Kidney (tissue), 13 donors: ENCODE measurements at regions not wholly inside any gene's neighbourhood (a gene's known extent, or its start where the extent isn't known, plus 50 kb on each side); places are given as distances from the start of the nearest gene placed in this dataset.

Experiments used
- DNase-seq, 5 donors: peaks; one replicate each; pipeline ENCODE4 v3.0.0-alpha.2; 2013 to 2020
- FAIRE-seq: peaks from 2 replicates; lab custom pipeline; 2012; peaks lifted over from hg19 to GRCh38; lab: Jason Lieb, UNC
- H3K27ac ChIP-seq, 2 donors: one replicate each; pipeline ENCODE4 v1.7.0; 2013; ENCODE audit warnings: low read depth in 2 of 2, low read length in 2 of 2, inconsistent platforms in 1 of 2
- H3K27me3 ChIP-seq: one replicate; pipeline ENCODE4 v1.7.1; 2013; ENCODE audit warnings: low read length, inconsistent platforms; ENCODE audit not compliant: control insufficient read depth, insufficient read depth
- H3K36me3 ChIP-seq, 3 donors: one replicate each; pipeline versions ENCODE4 v1.7.0 to v1.7.1; 2013; ENCODE audit warnings: low read length in 3 of 3, control low read depth in 1 of 3, inconsistent platforms in 1 of 3; ENCODE audit not compliant: insufficient read depth in 3 of 3, control insufficient read depth in 2 of 3
- H3K4me1 ChIP-seq, 3 donors: one replicate each; pipeline versions ENCODE4 v1.7.0 to v1.7.1; 2013; ENCODE audit warnings: low read length in 3 of 3, inconsistent platforms in 1 of 3, low read depth in 1 of 3; ENCODE audit not compliant: control insufficient read depth in 2 of 3, insufficient read depth in 2 of 3
- H3K4me3 ChIP-seq, 3 donors: one replicate each; pipeline versions ENCODE4 v1.7.0 to v1.8.1; 2013; ENCODE audit warnings: low read length in 3 of 3, control low read depth in 1 of 3, inconsistent platforms in 1 of 3
- H3K9ac ChIP-seq, 3 donors: one replicate each; pipeline versions ENCODE4 v1.7.0 to v1.7.1; 2013; ENCODE audit warnings: low read length in 3 of 3, control low read depth in 1 of 3, inconsistent platforms in 1 of 3
- H3K9me3 ChIP-seq, 3 donors: one replicate each; pipeline versions ENCODE4 v1.7.0 to v1.7.1; 2013; ENCODE audit warnings: low read length in 3 of 3, control low read depth in 1 of 3, inconsistent platforms in 1 of 3; ENCODE audit not compliant: control insufficient read depth in 2 of 3, insufficient read depth in 1 of 3
- intact Hi-C: fragments of 100-400 bp; cut with DNase I; formaldehyde crosslinking; loops from one replicate; pipeline ENCODE4 v1.11.1; 2022
- TF ChIP-seq, protein P1 (sequence below): IDR thresholded peaks from 3 replicates; pipeline ENCODE4 v1.5.1; 2012; ENCODE audit warnings: mild to moderate bottlenecking, moderate library complexity, borderline replicate concordance; ENCODE audit not compliant: insufficient read depth; ENCODE audit errors: extremely low read depth
- donor health status: control.
- donor health status: control.
- donor health status: control.
- donor health status: control.
- donor health status: control.
- donor health status: DM: yes; HTN: yes; CAD: no.
- donor health status: Normal renal cell carcinoma (clear cell type).

DNA sequence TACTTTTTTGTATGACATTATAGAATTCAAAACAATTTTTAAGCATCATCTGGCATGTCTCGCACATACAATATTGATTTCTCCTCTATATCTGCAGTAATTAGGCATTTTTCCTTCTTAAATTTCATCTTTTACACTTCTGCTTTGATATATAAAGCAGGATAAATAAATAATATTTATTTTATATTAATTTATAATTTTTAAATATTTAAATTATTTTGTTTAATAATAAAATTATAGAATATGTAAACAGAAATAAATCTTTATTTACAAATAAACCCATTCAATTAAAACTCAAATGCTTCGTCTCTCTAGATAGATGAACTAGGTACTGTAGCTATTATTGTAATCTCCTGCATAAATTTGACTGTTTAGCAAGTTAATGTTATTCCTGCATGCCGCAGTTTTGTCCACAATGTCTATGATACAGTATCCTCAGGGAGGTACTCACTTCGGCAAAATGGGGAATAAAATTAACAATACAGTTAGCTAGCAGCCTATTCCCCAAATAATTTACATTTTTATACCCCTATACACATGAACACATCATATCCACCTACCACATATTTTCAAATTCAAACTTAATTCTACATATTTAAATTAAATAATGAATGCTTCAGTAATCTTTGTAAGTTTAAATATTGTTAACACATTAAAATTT, 473.6 kb upstream of the SLC10A2 start:
- no peak for DNase-seq
- H3K27ac ChIP-seq: no peak overlapping the region
- no peaks in the 10 kb centered on the region for H3K4me1 ChIP-seq
- H3K27me3 ChIP-seq: no peaks in the 10 kb centered on the region
- peaks cover 0 to 4% (median 0%) of the 10 kb centered on the region in 3 donors for H3K9me3 ChIP-seq
- FAIRE-seq: peak; percentile 27
- H3K4me3 ChIP-seq: no peak overlapping the region
- no peaks in the 10 kb centered on the region for H3K36me3 ChIP-seq
- no peak overlapping the region for H3K9ac ChIP-seq
- intact Hi-C loops: no loop called here
- TF ChIP-seq, protein P1, sequence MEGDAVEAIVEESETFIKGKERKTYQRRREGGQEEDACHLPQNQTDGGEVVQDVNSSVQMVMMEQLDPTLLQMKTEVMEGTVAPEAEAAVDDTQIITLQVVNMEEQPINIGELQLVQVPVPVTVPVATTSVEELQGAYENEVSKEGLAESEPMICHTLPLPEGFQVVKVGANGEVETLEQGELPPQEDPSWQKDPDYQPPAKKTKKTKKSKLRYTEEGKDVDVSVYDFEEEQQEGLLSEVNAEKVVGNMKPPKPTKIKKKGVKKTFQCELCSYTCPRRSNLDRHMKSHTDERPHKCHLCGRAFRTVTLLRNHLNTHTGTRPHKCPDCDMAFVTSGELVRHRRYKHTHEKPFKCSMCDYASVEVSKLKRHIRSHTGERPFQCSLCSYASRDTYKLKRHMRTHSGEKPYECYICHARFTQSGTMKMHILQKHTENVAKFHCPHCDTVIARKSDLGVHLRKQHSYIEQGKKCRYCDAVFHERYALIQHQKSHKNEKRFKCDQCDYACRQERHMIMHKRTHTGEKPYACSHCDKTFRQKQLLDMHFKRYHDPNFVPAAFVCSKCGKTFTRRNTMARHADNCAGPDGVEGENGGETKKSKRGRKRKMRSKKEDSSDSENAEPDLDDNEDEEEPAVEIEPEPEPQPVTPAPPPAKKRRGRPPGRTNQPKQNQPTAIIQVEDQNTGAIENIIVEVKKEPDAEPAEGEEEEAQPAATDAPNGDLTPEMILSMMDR: no peak

- no peak overlapping the region for H3K9ac ChIP-seq
- H3K27me3 ChIP-seq: no peaks in the 10 kb centered on the region
- no peak overlapping the region for H3K27ac ChIP-seq
- no peak for FAIRE-seq
- no peaks in the 10 kb centered on the region for H3K4me1 ChIP-seq
- TF ChIP-seq, protein P1: no peak
- H3K9me3 ChIP-seq: no peaks in the 10 kb centered on the region
- no peaks in the 10 kb centered on the region for H3K36me3 ChIP-seq
- intact Hi-C loops: no loop called here
- no peak overlapping the region for H3K4me3 ChIP-seq
- peak in 4 of 5 donors; percentile 56 to 82 (median 77) for DNase-seq
Measured at GRCh38 chr13:103539265-103539664, 473.0 kb upstream of the SLC10A2 start.

- no peak overlapping the region for H3K9ac ChIP-seq
- TF ChIP-seq, protein P1: no peak
- H3K9me3 ChIP-seq: no peaks in the 10 kb centered on the region
- H3K4me1 ChIP-seq: no peaks in the 10 kb centered on the region
- H3K36me3 ChIP-seq: no peaks in the 10 kb centered on the region
- no peak for FAIRE-seq
- no peak for DNase-seq
- no peak overlapping the region for H3K27ac ChIP-seq
- intact Hi-C loops: no loop called here
- H3K27me3 ChIP-seq: no peaks in the 10 kb centered on the region
- H3K4me3 ChIP-seq: no peak overlapping the region
Measured at GRCh38 chr13:103537616-103538015, 471.4 kb upstream of the SLC10A2 start.

DNA sequence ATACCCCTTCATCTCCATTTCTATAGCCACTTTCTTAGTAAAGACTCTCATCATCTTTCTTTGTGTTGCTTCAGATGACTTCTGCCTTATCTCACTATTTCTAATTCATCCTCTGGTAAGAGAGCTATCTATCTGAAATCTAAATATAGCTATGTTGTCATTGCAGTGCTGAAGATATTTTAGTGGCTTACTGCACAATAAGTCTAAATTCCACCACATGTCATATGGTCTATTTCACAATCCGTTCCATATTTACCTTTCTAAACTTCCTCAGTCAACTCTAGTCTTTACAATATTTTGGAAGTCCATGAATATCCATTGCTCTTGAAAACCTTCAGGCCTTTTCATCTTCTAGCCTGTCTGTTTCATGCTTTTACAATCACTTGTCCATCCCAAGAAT, 465.1 kb upstream of the SLC10A2 start:
- Histone ChIP-seq H3K4me3 (no peak overlapping the region), H3K27me3 (no peaks in the 10 kb centered on the region), H3K27ac (no peak overlapping the region), H3K4me1 (no peaks in the 10 kb centered on the region), H3K36me3 (no peaks in the 10 kb centered on the region), H3K9ac (no peak overlapping the region), H3K9me3 (no peaks in the 10 kb centered on the region)
- FAIRE-seq (no peak), DNase-seq (no peak)
- intact Hi-C loops: no loop called here
- TF ChIP-seq, protein P1: no peak
